Brain microvascular endothelial cell (primary cell): ENCODE measurements at regions not wholly inside any gene's neighbourhood (a gene's known extent, or its start where the extent isn't known, plus 50 kb on each side); places are given as distances from the start of the nearest gene placed in this dataset.

Source experiments
- DNase-seq: peaks from one replicate; pipeline ENCODE4 v3.0.0-alpha.2; 2020
- H3K27ac ChIP-seq: fragments of 250-450 bp; sonication (Bioruptor Pico); 2 replicates; pipeline ENCODE4 v1.5.1; 2020; ENCODE audit warnings: mild to moderate bottlenecking, moderate library complexity
- H3K27me3 ChIP-seq: fragments of 250-450 bp; sonication (Bioruptor Pico); replicated peaks from 2 replicates; pipeline ENCODE4 v1.5.1; 2020; ENCODE audit warnings: mild to moderate bottlenecking
- H3K36me3 ChIP-seq: fragments of 250-450 bp; sonication (Bioruptor Pico); replicated peaks from 2 replicates; pipeline ENCODE4 v1.5.1; 2020; ENCODE audit warnings: mild to moderate bottlenecking
- H3K4me3 ChIP-seq: 2 replicates; pipeline ENCODE4 v1.5.1; 2011; ENCODE audit warnings: low read depth, mild to moderate bottlenecking, control low read depth, low read length, moderate library complexity
- in situ Hi-C: cut with HindIII; loops from 2 replicates; pipeline ENCODE4 v1.10.0; 2017; ENCODE audit warnings: low sequenced_read_pairs, low pct_ligation_motif_present
- TF ChIP-seq, protein P1 (sequence below): IDR thresholded peaks from 2 replicates; pipeline ENCODE4 v1.5.1; 2011; ENCODE audit warnings: low read depth, mild to moderate bottlenecking, moderate library complexity, low read length, control low read depth, inconsistent platforms; ENCODE audit errors: missing control alignments

GRCh38 chr13:22744688-22745452, 435.9 kb upstream of the SGCG start:
- in situ Hi-C loops: no loop called here
- TF ChIP-seq, protein P1, sequence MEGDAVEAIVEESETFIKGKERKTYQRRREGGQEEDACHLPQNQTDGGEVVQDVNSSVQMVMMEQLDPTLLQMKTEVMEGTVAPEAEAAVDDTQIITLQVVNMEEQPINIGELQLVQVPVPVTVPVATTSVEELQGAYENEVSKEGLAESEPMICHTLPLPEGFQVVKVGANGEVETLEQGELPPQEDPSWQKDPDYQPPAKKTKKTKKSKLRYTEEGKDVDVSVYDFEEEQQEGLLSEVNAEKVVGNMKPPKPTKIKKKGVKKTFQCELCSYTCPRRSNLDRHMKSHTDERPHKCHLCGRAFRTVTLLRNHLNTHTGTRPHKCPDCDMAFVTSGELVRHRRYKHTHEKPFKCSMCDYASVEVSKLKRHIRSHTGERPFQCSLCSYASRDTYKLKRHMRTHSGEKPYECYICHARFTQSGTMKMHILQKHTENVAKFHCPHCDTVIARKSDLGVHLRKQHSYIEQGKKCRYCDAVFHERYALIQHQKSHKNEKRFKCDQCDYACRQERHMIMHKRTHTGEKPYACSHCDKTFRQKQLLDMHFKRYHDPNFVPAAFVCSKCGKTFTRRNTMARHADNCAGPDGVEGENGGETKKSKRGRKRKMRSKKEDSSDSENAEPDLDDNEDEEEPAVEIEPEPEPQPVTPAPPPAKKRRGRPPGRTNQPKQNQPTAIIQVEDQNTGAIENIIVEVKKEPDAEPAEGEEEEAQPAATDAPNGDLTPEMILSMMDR: no peak

GRCh38 chr13:22748866-22749577, 431.8 kb upstream of the SGCG start:
- Histone ChIP-seq H3K27ac (no peak overlapping the region), H3K36me3 (no peaks in the 10 kb centered on the region), H3K4me3 (no peak overlapping the region), H3K27me3 (no peaks in the 10 kb centered on the region)
- in situ Hi-C loops: no loop called here
- DNase-seq: no peak
- TF ChIP-seq, protein P1: no peak

More at GRCh38 chr13:22744688-22745452, 435.9 kb upstream of the SGCG start:
- DNase-seq: no peak
- Histone ChIP-seq H3K27me3 (no peaks in the 10 kb centered on the region), H3K4me3 (no peak overlapping the region), H3K27ac (no peak overlapping the region), H3K36me3 (no peaks in the 10 kb centered on the region)

DNA sequence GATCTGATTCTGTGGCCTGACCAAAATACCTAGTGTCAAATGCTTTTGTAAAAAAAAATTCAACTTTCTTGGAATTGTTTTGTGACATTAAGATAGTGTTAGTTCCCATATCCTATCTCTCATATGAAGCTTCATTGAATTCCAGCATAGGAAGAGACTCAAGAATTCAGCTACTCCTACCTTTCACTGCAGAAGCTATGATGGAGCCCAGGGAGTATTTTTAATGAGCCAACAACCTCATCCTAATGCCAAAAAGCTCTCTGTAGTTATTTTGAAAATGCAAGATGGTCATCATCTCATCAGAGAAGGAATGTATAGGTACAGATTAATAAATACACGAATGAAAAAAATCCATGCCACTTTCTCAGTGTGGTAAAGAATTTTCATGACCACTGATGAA, 431.2 kb upstream of the SGCG start:
- Histone ChIP-seq H3K27me3 (no peaks in the 10 kb centered on the region), H3K4me3 (no peak overlapping the region), H3K27ac (no peak overlapping the region), H3K36me3 (no peaks in the 10 kb centered on the region)
- TF ChIP-seq, protein P1: no peak
- in situ Hi-C loops: no loop called here
- no peak for DNase-seq

- DNase-seq: no peak
- TF ChIP-seq, protein P1: no peak
- no peak overlapping the region for H3K4me3 ChIP-seq
These were observed 423.2 kb upstream of the SGCG start for GRCh38 chr13:22757530-22758120.

GRCh38 chr13:22758245-22758644, 422.5 kb upstream of the SGCG start:
- H3K27ac ChIP-seq: no peak overlapping the region
- in situ Hi-C loops: no loop called here
- no peaks in the 10 kb centered on the region for H3K36me3 ChIP-seq
- H3K27me3 ChIP-seq: no peaks in the 10 kb centered on the region
- TF ChIP-seq, protein P1: no peak
- no peak for DNase-seq
- H3K4me3 ChIP-seq: no peak overlapping the region

More at GRCh38 chr13:22757530-22758120, 423.2 kb upstream of the SGCG start:
- H3K27ac ChIP-seq: no peak overlapping the region
- in situ Hi-C loops: no loop called here
- no peaks in the 10 kb centered on the region for H3K36me3 ChIP-seq
- H3K27me3 ChIP-seq: no peaks in the 10 kb centered on the region
